GM20000 (cell line): ENCODE measurements at regions not wholly inside any gene's neighbourhood (a gene's known extent, or its start where the extent isn't known, plus 50 kb on each side); places are given as distances from the start of the nearest gene placed in this dataset.
A peak's percentile ranks its signal among the peaks of the same experiment; 100 is the strongest.

Source experiments
- DNase-seq: peaks from one replicate; pipeline ENCODE4 v3.0.0; 2012; ENCODE audit warnings: low spot score
- CTCF ChIP-seq: IDR thresholded peaks from 2 replicates; pipeline ENCODE4 v1.5.1; 2012; ENCODE audit warnings: mild to moderate bottlenecking, control low read depth; ENCODE audit errors: extremely low read depth, missing control alignments

DNA sequence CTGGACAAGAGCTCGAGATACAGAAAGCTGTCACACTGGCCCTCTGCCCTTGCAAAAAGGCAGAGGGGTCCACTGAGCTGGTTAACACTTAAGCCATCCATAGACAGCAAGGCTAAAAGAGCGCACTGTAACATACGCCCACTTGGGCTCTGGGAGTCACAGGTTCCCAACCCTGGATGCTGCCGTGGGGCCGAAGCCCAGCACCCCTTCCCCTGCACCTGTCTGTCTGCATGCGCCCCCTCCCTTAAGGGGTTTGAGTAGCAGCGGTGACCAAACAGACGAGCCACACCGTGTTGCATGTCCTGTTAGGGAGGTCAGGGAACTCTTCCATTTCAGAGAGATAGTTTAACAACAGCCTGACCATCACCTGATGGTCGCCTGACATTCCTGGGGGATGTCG is 138.4 kb upstream of the GALNTL6 start:
- no peak for TF ChIP-seq CTCF
- no peak for DNase-seq

- no peak for TF ChIP-seq CTCF
- DNase-seq: no peak
Measured at GRCh38 chr4:171668403-171668802, 144.8 kb upstream of the GALNTL6 start.

- DNase-seq: no peak
- TF ChIP-seq CTCF: no peak
Measured at GRCh38 chr4:171667906-171668305, 145.3 kb upstream of the GALNTL6 start.

GRCh38 chr4:171651071-171651470 is 162.1 kb upstream of the GALNTL6 start:
- DNase-seq: no peak
- no peak for TF ChIP-seq CTCF

GRCh38 chr4:171650543-171650942 is 162.7 kb upstream of the GALNTL6 start:
- TF ChIP-seq CTCF: peak; percentile 16
- DNase-seq: peak; percentile 26

- no peak for DNase-seq
Measured at GRCh38 chr4:171648926-171649325, 164.3 kb upstream of the GALNTL6 start.

DNA sequence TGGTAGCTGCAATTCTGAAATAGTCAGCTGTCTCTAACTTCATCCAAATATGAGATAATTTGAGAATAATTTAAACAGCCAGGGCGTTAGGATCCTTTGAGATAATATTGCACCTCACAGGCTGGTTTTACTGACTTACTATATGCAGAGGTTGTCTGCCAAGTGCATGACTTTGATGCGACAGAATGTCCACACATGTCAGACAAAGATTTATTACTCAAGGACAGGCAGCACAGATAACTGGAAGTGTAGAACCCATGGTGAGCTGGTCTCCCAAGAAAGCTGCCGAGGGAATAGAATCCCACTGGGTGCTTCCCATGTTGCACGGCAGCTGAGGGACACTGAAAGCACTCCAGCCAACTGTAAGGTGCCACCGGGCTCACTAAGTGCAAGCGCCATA is 166.2 kb upstream of the GALNTL6 start:
- TF ChIP-seq CTCF: no peak

More at GRCh38 chr4:171648926-171649325, 164.3 kb upstream of the GALNTL6 start:
- TF ChIP-seq CTCF: no peak

More for the DNA sequence above, 166.2 kb upstream of the GALNTL6 start:
- DNase-seq: no peak
